KOPT-K1 (cell line): ENCODE measurements at regions not wholly inside any gene's neighbourhood (a gene's known extent, or its start where the extent isn't known, plus 50 kb on each side); places are given as distances from the start of the nearest gene placed in this dataset.
A peak's percentile ranks its signal among the peaks of the same experiment; 100 is the strongest.

Source experiments
- H3K27ac ChIP-seq: fragments of 200-600 bp; sonication (generic); 2 replicates; pipeline ENCODE4 v1.5.1; 2016; ENCODE audit warnings: antibody characterized with exemption, mild to moderate bottlenecking, low read depth, low read length; ENCODE audit not compliant: poor library complexity, severe bottlenecking
- H3K36me3 ChIP-seq: fragments of 200-600 bp; sonication (generic); 2 replicates; pipeline ENCODE4 v1.5.1; 2017; ENCODE audit warnings: antibody characterized with exemption, mild to moderate bottlenecking, low read length, moderate library complexity; ENCODE audit not compliant: insufficient read depth
- H3K9me3 ChIP-seq: fragments of 200-600 bp; sonication (generic); 2 replicates; pipeline ENCODE4 v1.5.1; 2017; ENCODE audit warnings: antibody characterized with exemption, low read length, mild to moderate bottlenecking; ENCODE audit not compliant: insufficient read depth, poor library complexity, severe bottlenecking

DNA sequence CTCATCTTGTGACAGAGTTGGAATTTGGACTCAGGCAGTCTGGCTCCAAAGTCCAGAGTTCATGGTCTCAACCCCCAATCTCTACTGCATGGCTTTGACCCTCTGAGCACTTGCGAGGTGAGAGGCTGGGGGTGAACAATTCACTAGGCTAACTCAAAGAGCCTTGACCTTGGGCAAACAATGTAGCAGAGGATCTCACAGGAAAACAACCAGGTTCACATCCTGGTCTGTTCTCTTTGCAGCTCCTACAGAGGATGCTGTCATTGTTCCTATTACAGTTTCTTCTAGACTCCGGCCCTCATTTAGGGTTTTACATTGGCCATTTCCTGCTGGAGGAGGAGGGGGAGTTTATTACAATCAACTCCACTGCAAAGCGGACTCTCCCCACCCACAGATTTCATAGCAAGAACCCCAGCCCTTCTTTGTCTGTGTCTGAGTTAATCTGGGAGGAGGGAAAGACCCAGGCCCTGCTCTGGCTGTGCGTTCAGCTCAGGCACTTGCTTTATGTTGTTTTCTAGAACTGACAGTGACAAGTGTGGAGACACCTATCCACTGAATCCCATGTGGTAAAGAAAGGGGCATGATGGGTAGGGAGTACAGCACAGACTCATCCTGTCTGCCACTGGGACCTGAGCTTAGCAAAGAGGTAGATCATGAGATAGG, 101.6 kb downstream of the LBH start:
- H3K36me3 ChIP-seq: no peaks in the 10 kb centered on the region
- H3K27ac ChIP-seq: no peak overlapping the region
- no peaks in the 10 kb centered on the region for H3K9me3 ChIP-seq

- peak overlapping the region; percentile 84 for H3K27ac ChIP-seq
Observed at GRCh38 chr2:30334762-30335363, 103.5 kb downstream of the LBH start.

DNA sequence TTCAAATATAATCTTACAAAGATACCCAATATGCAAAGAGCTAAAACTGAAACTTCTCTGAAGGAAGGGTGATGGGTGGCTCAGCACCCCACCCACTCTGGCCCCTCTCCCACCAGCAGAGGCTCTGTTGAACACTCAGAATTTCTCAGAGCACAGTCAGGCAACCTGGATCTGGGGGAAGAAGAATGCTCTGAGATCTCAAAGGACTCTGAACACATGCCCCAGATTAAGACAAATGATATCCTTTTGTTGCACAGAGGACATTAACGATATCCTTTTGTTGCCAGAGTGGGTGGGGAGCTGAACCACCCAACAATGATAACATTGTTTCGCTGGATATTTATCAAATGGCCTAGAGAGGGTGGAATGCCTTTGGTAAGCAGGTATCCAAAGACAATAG, 104.8 kb downstream of the LBH start:
- Histone ChIP-seq H3K27ac (peak overlapping the region; percentile 84), H3K36me3 (no peaks in the 10 kb centered on the region), H3K9me3 (no peaks in the 10 kb centered on the region)

More at GRCh38 chr2:30334762-30335363, 103.5 kb downstream of the LBH start:
- no peaks in the 10 kb centered on the region for H3K9me3 ChIP-seq
- no peaks in the 10 kb centered on the region for H3K36me3 ChIP-seq

DNA sequence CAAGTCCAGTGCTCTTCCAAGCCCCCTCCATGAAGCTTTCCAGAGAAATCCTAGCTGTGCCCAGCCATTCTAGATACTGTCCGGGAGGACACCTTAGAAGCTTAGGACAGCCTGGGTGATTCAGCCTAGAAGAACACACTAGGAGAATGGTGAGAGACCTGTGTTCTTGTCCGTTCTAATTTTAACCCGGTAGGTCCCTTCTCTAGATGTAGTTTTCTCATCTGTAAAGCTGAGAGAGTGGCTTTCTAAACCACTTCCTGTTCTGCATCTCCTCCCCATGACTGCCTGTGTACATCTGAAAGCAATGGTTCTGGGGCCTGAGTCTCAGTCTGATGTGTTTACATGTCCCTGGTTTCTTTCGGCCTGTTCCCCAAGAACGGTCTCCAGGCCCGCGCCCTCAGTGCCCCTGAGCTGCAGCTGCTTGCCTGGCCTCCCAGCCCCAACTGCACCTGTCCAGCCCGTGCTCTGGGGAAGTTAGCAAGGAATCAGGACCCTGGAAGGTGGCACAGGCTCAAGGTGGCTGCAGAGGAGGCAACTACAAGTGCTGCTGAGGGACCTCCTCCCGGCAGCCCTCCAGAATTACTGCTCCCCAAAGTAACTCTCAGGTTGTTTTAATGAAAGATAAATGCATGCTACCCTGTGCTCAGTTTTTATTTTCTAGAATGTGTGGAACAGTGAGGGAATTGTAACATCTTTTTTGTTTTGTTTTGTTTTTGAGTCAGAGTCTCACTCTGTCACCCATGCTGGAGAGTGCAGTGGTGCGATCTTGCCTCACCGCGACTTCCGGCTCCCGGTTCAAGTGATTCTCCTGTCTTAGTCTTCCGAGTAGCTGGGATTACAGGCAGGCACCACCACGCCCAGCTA, 105.9 kb downstream of the LBH start:
- no peaks in the 10 kb centered on the region for H3K36me3 ChIP-seq
- peak overlapping the region; percentile 84 for H3K27ac ChIP-seq
- H3K9me3 ChIP-seq: peaks cover 5% of the 10 kb centered on the region

DNA sequence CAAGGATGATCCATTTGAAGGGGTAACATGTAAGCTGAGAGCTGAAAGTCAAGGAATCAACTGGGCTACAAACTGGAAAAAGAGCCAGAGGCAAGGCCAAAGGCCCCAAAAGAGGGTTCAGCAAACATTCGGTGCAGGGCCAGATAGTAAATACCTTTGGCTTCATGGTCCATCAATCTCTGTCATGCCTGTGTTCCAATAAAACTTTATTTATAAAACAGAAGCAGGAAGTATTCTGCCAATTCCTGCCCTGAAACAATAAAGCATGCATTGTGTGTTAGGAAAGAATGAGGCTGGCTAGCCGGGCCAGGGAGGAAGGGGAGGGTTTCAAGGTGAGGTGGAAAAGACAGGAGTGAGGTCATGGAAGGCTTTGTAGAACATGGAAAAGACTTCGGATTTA, 107.1 kb downstream of the LBH start:
- H3K36me3 ChIP-seq: no peaks in the 10 kb centered on the region
- H3K9me3 ChIP-seq: peaks cover 18% of the 10 kb centered on the region
- H3K27ac ChIP-seq: no peak overlapping the region

GRCh38 chr2:30339071-30339470, 107.7 kb downstream of the LBH start:
- Histone ChIP-seq H3K36me3 (no peaks in the 10 kb centered on the region), H3K27ac (no peak overlapping the region), H3K9me3 (peaks cover 22% of the 10 kb centered on the region)

- Histone ChIP-seq H3K36me3 (no peaks in the 10 kb centered on the region), H3K9me3 (peaks cover 22% of the 10 kb centered on the region), H3K27ac (no peak overlapping the region)
Observed at GRCh38 chr2:30341500-30342267, 105.4 kb upstream of the LCLAT1 start.

DNA sequence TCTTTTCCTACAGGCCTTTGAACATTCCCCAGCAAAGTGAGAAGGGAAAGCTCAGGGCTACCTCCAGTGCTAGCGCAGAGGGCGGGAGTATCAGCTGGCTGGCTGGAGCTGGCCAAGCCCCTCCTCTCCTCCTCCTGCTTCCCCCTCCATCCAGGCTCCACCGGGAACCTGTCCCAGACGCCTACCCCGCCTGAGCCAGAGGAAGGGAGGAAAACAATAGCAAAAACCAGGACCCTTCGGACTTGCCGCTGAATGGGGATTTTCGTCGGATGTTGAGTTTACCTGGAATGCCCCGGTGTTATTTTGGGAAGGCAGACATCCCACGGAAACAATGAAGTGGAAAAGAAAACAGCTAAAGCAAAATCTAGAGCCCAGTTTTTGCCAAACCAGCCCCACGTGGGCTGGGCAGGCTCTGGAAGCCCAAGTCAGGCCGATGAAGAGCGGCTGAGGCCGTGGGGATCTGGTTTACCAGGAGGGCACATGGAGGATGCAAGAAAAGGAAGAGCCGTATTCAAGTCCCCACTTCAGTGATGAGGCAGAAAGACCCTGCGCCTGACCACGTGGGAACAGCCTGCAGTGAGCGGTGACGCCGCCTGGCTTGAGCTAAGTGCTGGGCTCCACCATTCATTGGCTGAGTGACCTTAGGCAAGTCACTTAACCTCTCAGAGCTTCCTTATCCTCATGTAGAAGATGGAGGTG, 100.4 kb upstream of the LCLAT1 start:
- Histone ChIP-seq H3K27ac (no peak overlapping the region), H3K36me3 (no peaks in the 10 kb centered on the region), H3K9me3 (peaks cover 22% of the 10 kb centered on the region)

- Histone ChIP-seq H3K9me3 (peaks cover under 1% of the 10 kb centered on the region), H3K27ac (no peak overlapping the region), H3K36me3 (no peaks in the 10 kb centered on the region)
Observed at GRCh38 chr2:30348825-30349224, 98.2 kb upstream of the LCLAT1 start.

DNA sequence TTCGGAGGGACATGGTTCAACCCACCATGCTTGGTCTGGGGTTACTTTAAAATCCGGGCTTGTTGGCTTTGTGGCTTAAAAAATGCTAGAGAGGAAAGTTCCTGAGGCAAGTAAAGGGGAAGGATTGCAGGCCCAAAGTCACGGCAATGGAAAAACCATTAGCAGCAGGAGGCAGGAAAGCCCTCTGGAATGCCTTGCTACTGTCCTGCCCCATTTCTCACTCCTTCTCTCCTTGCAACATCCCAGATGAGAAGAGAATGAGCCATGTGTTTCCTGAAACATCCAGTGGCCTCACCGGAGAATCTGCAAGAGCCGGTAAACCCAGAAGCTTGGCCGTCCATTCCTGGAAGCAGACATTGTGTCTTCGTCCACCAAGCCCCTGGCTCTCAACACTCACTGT, 97.4 kb upstream of the LCLAT1 start:
- no peak overlapping the region for H3K27ac ChIP-seq
- H3K36me3 ChIP-seq: no peaks in the 10 kb centered on the region
- no peaks in the 10 kb centered on the region for H3K9me3 ChIP-seq

GRCh38 chr2:30351116-30351515, 95.9 kb upstream of the LCLAT1 start:
- no peaks in the 10 kb centered on the region for H3K9me3 ChIP-seq
- H3K27ac ChIP-seq: no peak overlapping the region
- H3K36me3 ChIP-seq: no peaks in the 10 kb centered on the region

DNA sequence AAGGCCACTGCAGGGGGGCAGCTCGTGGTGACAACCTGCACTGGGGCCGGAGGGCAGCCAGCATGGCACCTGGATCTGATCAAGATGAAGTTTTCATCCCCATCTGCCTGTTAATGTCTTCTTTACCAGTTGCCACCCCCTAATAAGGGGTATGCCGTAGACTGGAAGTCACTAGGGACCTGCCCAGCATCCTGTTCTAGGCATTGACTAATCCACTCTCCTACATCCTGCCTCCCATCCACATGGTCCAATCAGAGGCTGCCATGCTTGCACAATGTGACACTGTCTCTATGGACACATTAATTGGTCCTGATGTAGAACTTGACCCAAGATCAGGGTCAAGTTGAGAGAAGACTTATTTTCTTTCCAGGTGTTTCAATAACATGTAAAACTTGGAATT, 95.1 kb upstream of the LCLAT1 start:
- Histone ChIP-seq H3K9me3 (no peaks in the 10 kb centered on the region), H3K36me3 (no peaks in the 10 kb centered on the region), H3K27ac (no peak overlapping the region)

DNA sequence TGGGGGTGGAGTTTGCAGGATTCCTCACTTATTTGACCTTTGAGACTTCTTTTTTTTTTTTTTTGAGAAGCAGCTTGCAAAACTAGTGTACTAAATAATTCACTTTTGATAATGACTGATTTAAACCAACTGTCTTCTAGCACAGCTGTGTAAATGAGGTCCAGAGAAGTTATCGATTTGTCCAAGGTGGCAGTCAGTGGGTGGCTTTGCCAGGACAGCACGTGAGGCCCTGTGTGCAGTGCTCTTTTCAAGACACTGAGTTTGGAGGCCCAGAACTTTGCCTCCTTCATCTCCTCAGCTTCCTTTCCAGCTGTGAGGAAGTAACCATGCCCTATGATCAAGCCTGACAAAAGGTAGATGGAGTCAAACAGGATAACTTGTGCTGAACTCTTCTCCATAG, 92.9 kb upstream of the LCLAT1 start:
- Histone ChIP-seq H3K9me3 (no peaks in the 10 kb centered on the region), H3K36me3 (no peaks in the 10 kb centered on the region), H3K27ac (no peak overlapping the region)

DNA sequence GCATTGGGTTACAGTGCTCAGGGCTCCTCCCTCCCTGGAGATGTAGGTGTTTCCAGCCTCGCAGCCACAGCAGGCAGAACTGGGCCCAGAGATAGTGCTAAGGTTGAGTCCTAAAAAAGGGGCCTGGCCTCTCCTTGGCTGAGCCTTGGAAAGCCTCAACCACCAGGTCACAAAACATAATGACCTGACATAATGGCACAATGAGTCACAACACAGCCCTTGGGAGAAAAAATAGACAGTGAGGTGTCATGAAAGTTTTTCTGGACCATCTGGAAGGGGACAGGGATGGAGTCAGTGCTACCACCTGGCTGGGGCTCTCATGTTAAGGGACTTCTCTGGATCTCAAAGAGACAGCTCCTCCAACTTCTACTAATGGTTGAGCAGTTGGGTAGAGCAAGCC, 92.4 kb upstream of the LCLAT1 start:
- no peaks in the 10 kb centered on the region for H3K9me3 ChIP-seq
- H3K27ac ChIP-seq: no peak overlapping the region
- H3K36me3 ChIP-seq: no peaks in the 10 kb centered on the region
